B cell (primary cell): ENCODE measurements at regions not wholly inside any gene's neighbourhood (a gene's known extent, or its start where the extent isn't known, plus 50 kb on each side); places are given as distances from the start of the nearest gene placed in this dataset.

Experiments used
- ATAC-seq: fragments of 200-7000 bp; cut with Tn5 transposase; one replicate; pipeline ENCODE4 v1.10.0; 2021; ENCODE audit warnings: low read depth, mild to moderate bottlenecking, moderate number of reproducible peaks, moderate library complexity
- CTCF ChIA-PET: fragments of 350-600 bp; sonication (Branson Sonifier 250); formaldehyde crosslinking; loops from one replicate; lab custom pipeline; 2021; ENCODE audit warnings: antibody characterized with exemption, inconsistent platforms; lab: Charles Lee
- POLR2A ChIA-PET: fragments of 350-600 bp; sonication (Branson Sonifier 250); formaldehyde crosslinking; loops from one replicate; lab custom pipeline; 2021; ENCODE audit warnings: antibody characterized with exemption; lab: Charles Lee
- DNase-seq: peaks from one replicate; pipeline ENCODE4 v3.0.0; 2013
- H2AFZ ChIP-seq: 2 replicates; pipeline ENCODE4 v1.6.1; 2012; ENCODE audit warnings: mild to moderate bottlenecking, low read depth, low read length; ENCODE audit not compliant: insufficient read depth, poor library complexity, severe bottlenecking
- H3K27ac ChIP-seq, 2 donors: 1 replicate in 1 of 2; 2 replicates in 1 of 2; pipeline ENCODE4 v1.5.1; 2012 to 2013; ENCODE audit warnings: low read length in 2 of 2, mild to moderate bottlenecking in 2 of 2, moderate library complexity in 1 of 2
- H3K27me3 ChIP-seq, 4 experiments: fragments of 200-600 bp in 1 of 4; sonication (generic) in 1 of 4; replicated peaks in 1 of 4; 1 replicate in 2 of 4; 2 replicates in 2 of 4; pipeline versions ENCODE4 v1.6.1 to v1.7.0; 2013 to 2016; ENCODE audit warnings: low read length in 3 of 4, mild to moderate bottlenecking in 2 of 4, mixed read lengths in 1 of 4, moderate library complexity in 1 of 4; ENCODE audit not compliant: insufficient read depth in 4 of 4, control insufficient read depth in 3 of 4; ENCODE audit errors: control extremely low read depth in 1 of 4
- H3K36me3 ChIP-seq, 2 experiments: replicated peaks in 1 of 2; 1 replicate in 1 of 2; 2 replicates in 1 of 2; pipeline versions ENCODE4 v1.6.1 to v1.7.1; 2013; ENCODE audit warnings: low read length in 1 of 2; ENCODE audit not compliant: insufficient read depth in 2 of 2, control insufficient read depth in 1 of 2; ENCODE audit errors: control extremely low read depth in 1 of 2, extremely low read depth in 1 of 2
- H3K4me1 ChIP-seq, 2 donors: fragments of 200-600 bp in 1 of 2; sonication (generic) in 1 of 2; 1 replicate in 1 of 2; 2 replicates in 1 of 2; pipeline versions ENCODE4 v1.5.1 to v1.6.1; 2013 to 2017; ENCODE audit warnings: low read length in 2 of 2; ENCODE audit not compliant: control insufficient read depth in 2 of 2, insufficient read depth in 2 of 2
- H3K4me2 ChIP-seq: replicated peaks from 2 replicates; pipeline ENCODE3; 2012; ENCODE audit warnings: mild to moderate bottlenecking, low read depth, low read length; ENCODE audit not compliant: poor library complexity, severe bottlenecking
- H3K4me3 ChIP-seq, 5 experiments: fragments of 200-600 bp in 1 of 5; sonication (generic) in 1 of 5; 1 replicate in 3 of 5; 2 replicates in 2 of 5; pipeline versions ENCODE4 v1.5.1 to v1.7.0; 2011 to 2016; ENCODE audit warnings: low read length in 4 of 5, mild to moderate bottlenecking in 4 of 5, low read depth in 2 of 5, control low read depth in 1 of 5, moderate library complexity in 1 of 5; ENCODE audit not compliant: insufficient read depth in 1 of 5; ENCODE audit errors: control extremely low read depth in 1 of 5, extremely low read depth in 1 of 5
- H3K79me2 ChIP-seq: fragments of 200-600 bp; sonication (generic); one replicate; pipeline ENCODE4 v1.6.0; 2016; ENCODE audit warnings: low read length; ENCODE audit not compliant: control insufficient read depth, insufficient read depth
- H3K9ac ChIP-seq: fragments of 200-600 bp; sonication (generic); 2 replicates; pipeline ENCODE4 v1.6.1; 2017; ENCODE audit warnings: mild to moderate bottlenecking, low read length, moderate library complexity
- H3K9me3 ChIP-seq, 3 donors: one replicate each; pipeline versions ENCODE4 v1.6.1 to v1.7.1; 2013; ENCODE audit warnings: low read length in 2 of 3; ENCODE audit not compliant: control insufficient read depth in 2 of 3, insufficient read depth in 1 of 3; ENCODE audit errors: control extremely low read depth in 1 of 3
- H4K20me1 ChIP-seq: 2 replicates; pipeline ENCODE4 v1.6.0; 2012; ENCODE audit warnings: mild to moderate bottlenecking, low read length; ENCODE audit not compliant: insufficient read depth, control insufficient read depth, poor library complexity, severe bottlenecking
- H3K27ac Mint-ChIP-seq: one replicate; pipeline ENCODE4 v1.8.0; 2021; ENCODE audit warnings: mixed read lengths
- H3K27me3 Mint-ChIP-seq: one replicate; pipeline ENCODE4 v1.8.0; 2021; ENCODE audit warnings: mixed read lengths
- H3K4me1 Mint-ChIP-seq: one replicate; pipeline ENCODE4 v1.8.0; 2021; ENCODE audit warnings: mixed read lengths
- H3K4me3 Mint-ChIP-seq: one replicate; pipeline ENCODE4 v1.8.0; 2021; ENCODE audit warnings: mixed read lengths
- H3K9me3 Mint-ChIP-seq: one replicate; pipeline ENCODE4 v1.8.0; 2022; ENCODE audit warnings: mixed read lengths; ENCODE audit not compliant: insufficient read depth
- EZH2 ChIP-seq: IDR thresholded peaks from 2 replicates; pipeline ENCODE4 v1.6.1; 2012; ENCODE audit warnings: borderline replicate concordance, low read depth, mild to moderate bottlenecking, moderate library complexity, low read length; ENCODE audit not compliant: insufficient read depth, poor library complexity, severe bottlenecking
- WGBS: methylation state at CpG from one replicate; pipeline ENCODE4 v1.1.5; 2013; ENCODE audit warnings: missing lambda C conversion rate; ENCODE audit not compliant: insufficient coverage; 5-methylcytosine and 5-hydroxymethylcytosine counted together
- intact Hi-C: fragments of 100-400 bp; cut with micrococcal nuclease; formaldehyde crosslinking; loops from one replicate; pipeline ENCODE4 v1.10.0; 2022
- TF ChIP-seq, protein P1 (sequence below): fragments of 200-600 bp; IDR thresholded peaks from one replicate; pipeline ENCODE4 v1.8.0; 2022; ENCODE audit warnings: antibody characterized with exemption, mild to moderate bottlenecking

DNA sequence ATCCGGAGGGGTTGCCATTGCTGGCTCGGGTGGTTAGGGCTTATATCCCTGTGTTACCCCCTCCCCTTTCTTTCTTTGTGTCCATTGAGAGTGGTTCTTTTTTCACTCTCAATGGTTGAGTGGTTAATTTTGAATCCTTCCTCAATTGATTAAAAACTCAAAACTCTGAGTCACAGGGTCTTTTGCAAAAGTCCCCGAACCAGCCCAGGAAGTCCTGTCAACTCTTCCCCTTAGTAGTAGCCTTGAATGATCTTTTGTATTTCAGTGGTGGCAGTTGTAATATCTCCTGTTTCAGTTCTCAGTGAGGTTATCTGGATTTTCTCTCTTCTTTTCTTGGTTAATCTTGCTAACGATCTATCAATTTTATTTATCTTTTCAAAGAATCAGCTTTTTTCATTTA is 170.0 kb upstream of the GYPA start:
- H3K4me1 ChIP-seq, result no peaks in the 10 kb centered on the region
- Mint-ChIP-seq H3K4me1 (no peaks in the 10 kb centered on the region), H3K9me3 (peaks cover 3% of the 10 kb centered on the region), H3K27me3 (no peaks in the 10 kb centered on the region), H3K27ac (no peak overlapping the region), H3K4me3 (no peak overlapping the region)
- H2AFZ ChIP-seq, result no peak overlapping the region
- no peak overlapping the region for H3K4me3 ChIP-seq
- H3K27ac ChIP-seq, result no peak overlapping the region
- no peak for TF ChIP-seq EZH2
- TF ChIP-seq, protein P1, sequence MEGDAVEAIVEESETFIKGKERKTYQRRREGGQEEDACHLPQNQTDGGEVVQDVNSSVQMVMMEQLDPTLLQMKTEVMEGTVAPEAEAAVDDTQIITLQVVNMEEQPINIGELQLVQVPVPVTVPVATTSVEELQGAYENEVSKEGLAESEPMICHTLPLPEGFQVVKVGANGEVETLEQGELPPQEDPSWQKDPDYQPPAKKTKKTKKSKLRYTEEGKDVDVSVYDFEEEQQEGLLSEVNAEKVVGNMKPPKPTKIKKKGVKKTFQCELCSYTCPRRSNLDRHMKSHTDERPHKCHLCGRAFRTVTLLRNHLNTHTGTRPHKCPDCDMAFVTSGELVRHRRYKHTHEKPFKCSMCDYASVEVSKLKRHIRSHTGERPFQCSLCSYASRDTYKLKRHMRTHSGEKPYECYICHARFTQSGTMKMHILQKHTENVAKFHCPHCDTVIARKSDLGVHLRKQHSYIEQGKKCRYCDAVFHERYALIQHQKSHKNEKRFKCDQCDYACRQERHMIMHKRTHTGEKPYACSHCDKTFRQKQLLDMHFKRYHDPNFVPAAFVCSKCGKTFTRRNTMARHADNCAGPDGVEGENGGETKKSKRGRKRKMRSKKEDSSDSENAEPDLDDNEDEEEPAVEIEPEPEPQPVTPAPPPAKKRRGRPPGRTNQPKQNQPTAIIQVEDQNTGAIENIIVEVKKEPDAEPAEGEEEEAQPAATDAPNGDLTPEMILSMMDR, result no peak
- DNase-seq, result no peak
- no peak overlapping the region for H3K4me2 ChIP-seq
- ChIA-PET POLR2A (no interaction called here), CTCF (no interaction called here)
- H3K79me2 ChIP-seq, result no peaks in the 10 kb centered on the region
- peaks cover 1 to 15% (median 10%) of the 10 kb centered on the region in 3 donors for H3K9me3 ChIP-seq
- no peaks in the 10 kb centered on the region for H3K27me3 ChIP-seq
- H3K36me3 ChIP-seq, result no peaks in the 10 kb centered on the region
- ATAC-seq, result no peak
- no peaks in the 10 kb centered on the region for H4K20me1 ChIP-seq
- intact Hi-C loops, result no loop called here
- no CpG with 5 or more reads among the region's 4 CpGs for WGBS
- H3K9ac ChIP-seq, result no peak overlapping the region

DNA sequence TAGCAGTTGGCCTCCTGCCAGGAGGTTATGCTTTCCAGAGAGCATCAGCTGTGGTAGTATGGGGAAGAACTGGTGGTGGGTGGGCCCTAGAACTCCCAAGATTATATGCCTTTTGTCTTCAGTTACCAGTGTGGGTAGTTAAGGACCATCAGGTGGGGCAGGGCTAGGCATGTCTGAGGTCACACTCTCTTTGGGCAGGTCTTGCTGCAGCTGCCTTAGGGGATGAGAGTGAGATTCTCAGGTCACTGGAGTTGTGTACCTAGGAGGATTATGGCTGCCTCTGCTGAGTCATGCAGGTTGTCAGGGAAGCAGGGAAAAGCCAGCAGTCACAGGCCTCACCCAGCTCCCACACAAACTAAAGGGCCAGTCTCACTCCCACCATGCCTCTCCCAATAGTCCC is 172.9 kb upstream of the GYPA start:
- Histone ChIP-seq H2AFZ (no peak overlapping the region), H3K27me3 (no peaks in the 10 kb centered on the region), H3K79me2 (no peaks in the 10 kb centered on the region), H3K4me3 (no peak overlapping the region), H3K4me1 (no peaks in the 10 kb centered on the region), H3K9me3 (peaks cover 5 to 15% (median 10%) of the 10 kb centered on the region in 3 donors), H3K27ac (no peak overlapping the region), H3K4me2 (no peak overlapping the region), H3K36me3 (no peaks in the 10 kb centered on the region), H3K9ac (no peak overlapping the region), H4K20me1 (no peaks in the 10 kb centered on the region)
- Mint-ChIP-seq H3K4me3 (no peak overlapping the region), H3K9me3 (peaks cover 7% of the 10 kb centered on the region), H3K27ac (no peak overlapping the region), H3K27me3 (no peaks in the 10 kb centered on the region), H3K4me1 (no peaks in the 10 kb centered on the region)
- POLR2A ChIA-PET, result no interaction called here
- ATAC-seq (no peak), DNase-seq (no peak)
- intact Hi-C loops, result no loop called here
- TF ChIP-seq, protein P1, result no peak
- TF ChIP-seq EZH2, result no peak
- CTCF ChIA-PET, result no interaction called here
